GM12872 (cell line): ENCODE measurements at regions not wholly inside any gene's neighbourhood (a gene's known extent, or its start where the extent isn't known, plus 50 kb on each side); places are given as distances from the start of the nearest gene placed in this dataset.

ENCODE experiments used
- CTCF ChIP-seq: IDR thresholded peaks from 3 replicates; pipeline ENCODE4 v1.5.1; 2011; ENCODE audit warnings: low read depth, mild to moderate bottlenecking, low read length, moderate library complexity; ENCODE audit not compliant: insufficient read depth

GRCh38 chr17:79255046-79255445, 180.4 kb downstream of the ENGASE start:
- no peak for TF ChIP-seq CTCF

- TF ChIP-seq CTCF: no peak
Observed at GRCh38 chr17:79252886-79253285, 178.3 kb downstream of the ENGASE start.

- no peak for TF ChIP-seq CTCF
Observed at GRCh38 chr17:79251824-79252223, 177.2 kb downstream of the ENGASE start.

- TF ChIP-seq CTCF: no peak
Observed at GRCh38 chr17:79249929-79250521, 175.4 kb downstream of the ENGASE start.

- TF ChIP-seq CTCF: no peak
Observed at GRCh38 chr17:79248843-79249493, 174.3 kb downstream of the ENGASE start.

GRCh38 chr17:79246225-79247190, 171.9 kb downstream of the ENGASE start:
- TF ChIP-seq CTCF: no peak

- no peak for TF ChIP-seq CTCF
Observed at GRCh38 chr17:79244665-79245064, 170.0 kb downstream of the ENGASE start.
